HepG2 (cell line): ENCODE measurements at regions not wholly inside any gene's neighbourhood (a gene's known extent, or its start where the extent isn't known, plus 50 kb on each side); places are given as distances from the start of the nearest gene placed in this dataset.

ENCODE experiments used
- CEBPG ChIP-seq: IDR thresholded peaks from 2 replicates; pipeline ENCODE4 v1.6.1; 2016
- EP300 ChIP-seq, 3 experiments: sonication (generic) in 1 of 3; formaldehyde crosslinking in 1 of 3; IDR thresholded peaks; 2 replicates each; pipeline versions ENCODE4 v1.5.1 to v1.6.1; 2011 to 2020; ENCODE audit warnings: low read depth in 2 of 3, low read length in 2 of 3, borderline replicate concordance in 1 of 3, improper control_type of control experiment in 1 of 3, mild to moderate bottlenecking in 1 of 3, missing genetic modification reagents in 1 of 3, moderate library complexity in 1 of 3
- HDAC6 ChIP-seq: fragments of 200-600 bp; sonication (generic); IDR thresholded peaks from 2 replicates; pipeline ENCODE4 v1.7.0; 2017; ENCODE audit warnings: mild to moderate bottlenecking, antibody characterized with exemption, low read length, low read depth
- JUND ChIP-seq: sonication (generic); formaldehyde crosslinking; IDR thresholded peaks from 2 replicates; pipeline ENCODE4 v1.8.0; 2022; ENCODE audit warnings: mild to moderate bottlenecking, missing genetic modification reagents
- KIAA2018 ChIP-seq: sonication (generic); formaldehyde crosslinking; IDR thresholded peaks from 2 replicates; pipeline ENCODE4 v1.5.0; 2020; ENCODE audit warnings: mild to moderate bottlenecking, missing genetic modification reagents, borderline replicate concordance
- MLLT10 ChIP-seq: sonication (generic); formaldehyde crosslinking; IDR thresholded peaks from 2 replicates; pipeline ENCODE4 v1.4.0; 2020; ENCODE audit warnings: missing genetic modification reagents
- POLR2AphosphoS5 ChIP-seq: IDR thresholded peaks from 2 replicates; pipeline ENCODE4 v1.6.1; 2012; ENCODE audit warnings: low read depth, low read length
- TBX3 ChIP-seq: fragments of 450-650 bp; IDR thresholded peaks from 2 replicates; pipeline ENCODE4 v1.6.1; 2017; ENCODE audit warnings: antibody characterized with exemption, mild to moderate bottlenecking, inconsistent platforms, borderline replicate concordance
- ZNF362 ChIP-seq: sonication (generic); formaldehyde crosslinking; IDR thresholded peaks from 2 replicates; pipeline ENCODE4 v1.4.0; 2020; ENCODE audit warnings: missing genetic modification reagents, mild to moderate bottlenecking, borderline replicate concordance
- ZNF597 ChIP-seq: sonication (generic); formaldehyde crosslinking; IDR thresholded peaks from 2 replicates; pipeline ENCODE4 v1.5.0; 2020; ENCODE audit warnings: missing genetic modification reagents
- ZNF619 ChIP-seq: sonication (generic); formaldehyde crosslinking; IDR thresholded peaks from 2 replicates; pipeline ENCODE4 v1.4.0; 2020; ENCODE audit warnings: mild to moderate bottlenecking, missing genetic modification reagents
- ZNF776 ChIP-seq: sonication (generic); formaldehyde crosslinking; IDR thresholded peaks from 2 replicates; pipeline ENCODE4 v1.4.0; 2020; ENCODE audit warnings: mild to moderate bottlenecking, missing genetic modification reagents

GRCh38 chr7:25831831-25832411, 320.1 kb upstream of the NFE2L3 start:
- TF ChIP-seq KIAA2018 (CRISPR knock-in tag) (no peak), ZNF776 (no peak), ZNF597 (no peak), TBX3 (no peak), EP300 (IDR thresholded peaks at IDR 0.05; ENCODE audit: low read depth in 2 of 2, low read length in 2 of 2) (no peak), EP300 (CRISPR knock-in tag; IDR thresholded peaks at IDR 0.05; ENCODE audit: borderline replicate concordance) (no peak), CEBPG (CRISPR knock-in tag) (no peak), HDAC6 (no peak), JUND (CRISPR knock-in tag) (no peak), ZNF362 (CRISPR knock-in tag) (no peak), POLR2AphosphoS5 (no peak), MLLT10 (CRISPR knock-in tag) (no peak), ZNF619 (no peak)
